Caco-2 (cell line): ENCODE measurements at regions not wholly inside any gene's neighbourhood (a gene's known extent, or its start where the extent isn't known, plus 50 kb on each side); places are given as distances from the start of the nearest gene placed in this dataset.

ENCODE experiments used
- BruUV-seq: library from RNA; stranded (reverse); fragments of 400-500 nt; replicated peaks from 2 replicates; lab custom pipeline; 2021; lab: Mats Ljungman, UMichigan
- CTCF ChIA-PET: fragments of 300-600 bp; sonication (Branson Sonifier 250); formaldehyde crosslinking; loops from one replicate; lab custom pipeline; 2022; ENCODE audit warnings: antibody characterized with exemption; lab: Charles Lee
- POLR2A ChIA-PET: fragments of 300-600 bp; sonication (Branson Sonifier 250); formaldehyde crosslinking; loops from one replicate; lab custom pipeline; 2022; ENCODE audit warnings: antibody characterized with exemption; lab: Charles Lee
- DNase-seq, 2 experiments: peaks; one replicate each; pipeline versions ENCODE4 v3.0.0 to v3.0.0-alpha.2; 2020 to 2022
- H3K27me3 ChIP-seq: replicated peaks from 2 replicates; pipeline ENCODE4 v1.6.0; 2011; ENCODE audit warnings: low read length; ENCODE audit not compliant: control insufficient read depth, insufficient read depth
- H3K36me3 ChIP-seq: 2 replicates; pipeline ENCODE4 v1.5.1; 2011; ENCODE audit warnings: low read length; ENCODE audit not compliant: control insufficient read depth, insufficient read depth
- H3K4me1 ChIP-seq: fragments of 250-450 bp; sonication (Bioruptor Pico); 2 replicates; pipeline ENCODE4 v1.5.1; 2020; ENCODE audit warnings: mild to moderate bottlenecking
- H3K4me3 ChIP-seq: 2 replicates; pipeline ENCODE4 v1.5.1; 2011; ENCODE audit warnings: low read depth, mild to moderate bottlenecking, control low read depth, low read length
- H3K9me3 ChIP-seq: fragments of 250-450 bp; sonication (Bioruptor Pico); 2 replicates; pipeline ENCODE4 v1.5.1; 2020; ENCODE audit warnings: mild to moderate bottlenecking, moderate library complexity
- H3K27ac Mint-ChIP-seq: one replicate; pipeline ENCODE4 v1.8.0; 2022; ENCODE audit warnings: mixed read lengths; ENCODE audit not compliant: unreplicated experiment
- H3K27me3 Mint-ChIP-seq: one replicate; pipeline ENCODE4 v1.8.0; 2022; ENCODE audit warnings: mixed read lengths; ENCODE audit not compliant: insufficient read depth, unreplicated experiment
- H3K36me3 Mint-ChIP-seq: one replicate; pipeline ENCODE4 v1.8.0; 2022; ENCODE audit warnings: mild to moderate bottlenecking, mixed read lengths; ENCODE audit not compliant: insufficient read depth, unreplicated experiment
- H3K4me1 Mint-ChIP-seq: one replicate; pipeline ENCODE4 v1.8.0; 2022; ENCODE audit warnings: low read depth, mixed read lengths; ENCODE audit not compliant: unreplicated experiment
- H3K4me3 Mint-ChIP-seq: one replicate; pipeline ENCODE4 v1.8.0; 2022; ENCODE audit warnings: mild to moderate bottlenecking, moderate library complexity, mixed read lengths; ENCODE audit not compliant: unreplicated experiment
- H3K9me3 Mint-ChIP-seq: one replicate; pipeline ENCODE4 v1.8.0; 2022; ENCODE audit warnings: mixed read lengths; ENCODE audit not compliant: unreplicated experiment
- CTCF ChIP-seq, 2 experiments: fragments of 200-600 bp in 1 of 2; IDR thresholded peaks; 1 replicate in 1 of 2; 2 replicates in 1 of 2; pipeline versions ENCODE4 v1.5.1 to v1.8.0; 2011 to 2022; ENCODE audit warnings: antibody characterized with exemption in 1 of 2, control low read depth in 1 of 2, inconsistent platforms in 1 of 2, low read depth in 1 of 2, low read length in 1 of 2, mild to moderate bottlenecking in 1 of 2, moderate library complexity in 1 of 2; ENCODE audit not compliant: insufficient read depth in 1 of 2, severe bottlenecking in 1 of 2, unreplicated experiment in 1 of 2
- intact Hi-C: fragments of 100-400 bp; cut with micrococcal nuclease; formaldehyde crosslinking; loops from one replicate; pipeline ENCODE4 v1.10.0; 2022; ENCODE audit not compliant: unreplicated experiment

GRCh38 chr2:238649123-238649522 lies 198.8 kb upstream of the TWIST2 start:
- H3K9me3 ChIP-seq, result no peaks in the 10 kb centered on the region
- ChIA-PET POLR2A (no interaction called here), CTCF (no interaction called here)
- 0 out of 2 replicates have a peak, but pooled peaks cover 4% of the 10 kb centered on the region for H3K4me1 ChIP-seq
- intact Hi-C loops, result no loop called here
- Mint-ChIP-seq H3K4me3 (no peak overlapping the region), H3K27me3 (peaks cover 2% of the 10 kb centered on the region), H3K9me3 (no peaks in the 10 kb centered on the region), H3K27ac (no peak overlapping the region), H3K36me3 (no peaks in the 10 kb centered on the region), H3K4me1 (peaks cover 6% of the 10 kb centered on the region)
- no peak for TF ChIP-seq CTCF (IDR thresholded peaks at IDR 0.05; ENCODE audit: insufficient read depth in 1 of 2, low read depth in 1 of 2, low read length in 1 of 2, severe bottlenecking in 1 of 2, unreplicated experiment in 1 of 2)
- no peaks in the 10 kb centered on the region for H3K27me3 ChIP-seq
- H3K36me3 ChIP-seq, result no peaks in the 10 kb centered on the region
- DNase-seq, result no peak
- no peak overlapping the region for H3K4me3 ChIP-seq
- no TSS peak for BruUV-seq

- no peak overlapping the region for H3K27ac Mint-ChIP-seq
- intact Hi-C loops, result no loop called here
- no peaks in the 10 kb centered on the region for H3K9me3 Mint-ChIP-seq
- H3K27me3 Mint-ChIP-seq, result peaks cover 2% of the 10 kb centered on the region
- Histone ChIP-seq H3K36me3 (no peaks in the 10 kb centered on the region), H3K4me1 (0 out of 2 replicates have a peak, but pooled peaks cover 4% of the 10 kb centered on the region), H3K27me3 (no peaks in the 10 kb centered on the region), H3K9me3 (no peaks in the 10 kb centered on the region), H3K4me3 (no peak overlapping the region)
- ChIA-PET CTCF (no interaction called here), POLR2A (no interaction called here)
- no peaks in the 10 kb centered on the region for H3K36me3 Mint-ChIP-seq
- H3K4me3 Mint-ChIP-seq, result no peak overlapping the region
- no peak for TF ChIP-seq CTCF (IDR thresholded peaks at IDR 0.05; ENCODE audit: insufficient read depth in 1 of 2, low read depth in 1 of 2, low read length in 1 of 2, severe bottlenecking in 1 of 2, unreplicated experiment in 1 of 2)
- DNase-seq, result no peak
- H3K4me1 Mint-ChIP-seq, result peaks cover 6% of the 10 kb centered on the region
- no TSS peak for BruUV-seq
These were observed 197.9 kb upstream of the TWIST2 start for GRCh38 chr2:238649936-238650518.

GRCh38 chr2:238650536-238650935 lies 197.3 kb upstream of the TWIST2 start:
- no peaks in the 10 kb centered on the region for H3K9me3 ChIP-seq
- Mint-ChIP-seq H3K27ac (no peak overlapping the region), H3K4me1 (peaks cover 6% of the 10 kb centered on the region), H3K9me3 (no peaks in the 10 kb centered on the region), H3K27me3 (peaks cover 2% of the 10 kb centered on the region), H3K36me3 (no peaks in the 10 kb centered on the region), H3K4me3 (no peak overlapping the region)
- H3K4me3 ChIP-seq, result no peak overlapping the region
- intact Hi-C loops, result no loop called here
- no TSS peak for BruUV-seq
- no peak for TF ChIP-seq CTCF (IDR thresholded peaks at IDR 0.05; ENCODE audit: insufficient read depth in 1 of 2, low read depth in 1 of 2, low read length in 1 of 2, severe bottlenecking in 1 of 2, unreplicated experiment in 1 of 2)
- no peaks in the 10 kb centered on the region for H3K36me3 ChIP-seq
- H3K27me3 ChIP-seq, result no peaks in the 10 kb centered on the region
- CTCF ChIA-PET, result no interaction called here
- no peak for DNase-seq
- POLR2A ChIA-PET, result no interaction called here
- H3K4me1 ChIP-seq, result 0 out of 2 replicates have a peak, but pooled peaks cover 4% of the 10 kb centered on the region
